Keratinocyte (primary cell): ENCODE measurements at regions not wholly inside any gene's neighbourhood (a gene's known extent, or its start where the extent isn't known, plus 50 kb on each side); places are given as distances from the start of the nearest gene placed in this dataset.

Experiments used
- DNase-seq: peaks from one replicate; pipeline ENCODE4 v3.0.0-alpha.2; 2011; ENCODE audit warnings: low read depth, missing footprints, low spot score
- FAIRE-seq: peaks from 2 replicates; lab custom pipeline; 2011; peaks lifted over from hg19 to GRCh38; lab: Jason Lieb, UNC
- H2AFZ ChIP-seq: 2 replicates; pipeline ENCODE4 v1.6.0; 2012; ENCODE audit warnings: low read length, control low read depth, inconsistent platforms; ENCODE audit not compliant: control insufficient read depth
- H3K27ac ChIP-seq: 2 replicates; pipeline ENCODE4 v1.5.1; 2011; ENCODE audit warnings: low read length; ENCODE audit not compliant: control insufficient read depth, insufficient read depth
- H3K27me3 ChIP-seq: 3 replicates; pipeline ENCODE4 v1.6.0; 2011; ENCODE audit warnings: low read length; ENCODE audit not compliant: control insufficient read depth, insufficient read depth; ENCODE audit errors: extremely low read depth
- H3K36me3 ChIP-seq, 2 experiments: 2 replicates in 1 of 2; 3 replicates in 1 of 2; pipeline ENCODE4 v1.5.1; 2011; ENCODE audit warnings: low read length in 2 of 2, mild to moderate bottlenecking in 1 of 2; ENCODE audit not compliant: control insufficient read depth in 2 of 2, insufficient read depth in 2 of 2; ENCODE audit errors: extremely low read depth in 1 of 2
- H3K4me1 ChIP-seq: 3 replicates; pipeline ENCODE4 v1.5.1; 2011; ENCODE audit warnings: low read length; ENCODE audit not compliant: control insufficient read depth, insufficient read depth; ENCODE audit errors: extremely low read depth
- H3K4me2 ChIP-seq: 3 replicates; pipeline ENCODE4 v1.6.0; 2011; ENCODE audit warnings: low read depth, low read length; ENCODE audit not compliant: control insufficient read depth, insufficient read depth; ENCODE audit errors: extremely low read depth
- H3K4me3 ChIP-seq, 3 experiments: fragments of 200-600 bp in 1 of 3; sonication (generic) in 1 of 3; 2 replicates in 2 of 3; 3 replicates in 1 of 3; pipeline ENCODE4 v1.5.1; 2011 to 2016; ENCODE audit warnings: low read length in 3 of 3, mild to moderate bottlenecking in 3 of 3, control low read depth in 2 of 3, inconsistent platforms in 1 of 3, low read depth in 1 of 3, mixed read lengths in 1 of 3, mixed run types in 1 of 3, moderate library complexity in 1 of 3; ENCODE audit not compliant: control insufficient read depth in 2 of 3, insufficient read depth in 2 of 3; ENCODE audit errors: extremely low read depth in 1 of 3
- H3K79me2 ChIP-seq: 2 replicates; pipeline ENCODE4 v1.6.0; 2012; ENCODE audit warnings: low read length; ENCODE audit not compliant: control insufficient read depth, insufficient read depth
- H3K9ac ChIP-seq: 3 replicates; pipeline ENCODE4 v1.6.0; 2011; ENCODE audit warnings: low read length; ENCODE audit not compliant: control insufficient read depth, insufficient read depth; ENCODE audit errors: extremely low read depth
- H3K9me1 ChIP-seq: 3 replicates; pipeline ENCODE4 v1.6.0; 2011; ENCODE audit warnings: low read length; ENCODE audit not compliant: control insufficient read depth, insufficient read depth; ENCODE audit errors: extremely low read depth
- H3K9me3 ChIP-seq: 2 replicates; pipeline ENCODE4 v1.5.1; 2012; ENCODE audit warnings: low read depth, low read length; ENCODE audit not compliant: control insufficient read depth
- H4K20me1 ChIP-seq: 3 replicates; pipeline ENCODE4 v1.6.0; 2011; ENCODE audit warnings: low read length; ENCODE audit not compliant: control insufficient read depth, insufficient read depth; ENCODE audit errors: extremely low read depth
- CTCF ChIP-seq, 3 experiments: IDR thresholded peaks in 1 of 3; conservative IDR thresholded peaks in 1 of 3; optimal IDR thresholded peaks in 1 of 3; 2 replicates in 2 of 3; 3 replicates in 1 of 3; pipeline versions ENCODE3 to v1.5.1; 2011; ENCODE audit warnings: low read length in 3 of 3, mild to moderate bottlenecking in 3 of 3, moderate library complexity in 2 of 3, control low read depth in 1 of 3, inconsistent platforms in 1 of 3; ENCODE audit not compliant: insufficient read depth in 2 of 3; ENCODE audit errors: extremely low read depth in 1 of 3
- EZH2 ChIP-seq: IDR thresholded peaks from one replicate; pipeline ENCODE4 v1.6.1; 2012; ENCODE audit warnings: inconsistent platforms, mild to moderate bottlenecking, low read length, moderate library complexity
- dilution Hi-C: fragments of 300-500 bp; cut with MboI; formaldehyde crosslinking; loops from one replicate; pipeline ENCODE4 v1.7.0; 2020; ENCODE audit warnings: low sequenced_read_pairs; ENCODE audit not compliant: extremely low pct_ligation_motif_present

GRCh38 chr13:58566176-58566575 is 934.6 kb downstream of the PCDH17 start:
- H3K9me1 ChIP-seq: no peaks in the 10 kb centered on the region
- H3K9me3 ChIP-seq: no peaks in the 10 kb centered on the region
- FAIRE-seq (no peak), DNase-seq (no peak)
- no peak overlapping the region for H3K4me2 ChIP-seq
- TF ChIP-seq EZH2 (no peak), CTCF (optimal IDR thresholded peaks at IDR 0.05 in 1 of 3, IDR thresholded peaks at IDR 0.05 in 1 of 3, conservative IDR thresholded peaks at IDR 0.05 in 1 of 3; ENCODE audit: extremely low read depth in 1 of 3, insufficient read depth in 2 of 3, low read length in 3 of 3) (no peak)
- H3K79me2 ChIP-seq: no peaks in the 10 kb centered on the region
- no peaks in the 10 kb centered on the region for H3K27me3 ChIP-seq
- no peak overlapping the region for H2AFZ ChIP-seq
- dilution Hi-C loops: no loop called here
- H3K4me3 ChIP-seq: no peak overlapping the region
- no peak overlapping the region for H3K27ac ChIP-seq
- H3K4me1 ChIP-seq: no peaks in the 10 kb centered on the region
- H4K20me1 ChIP-seq: no peaks in the 10 kb centered on the region
- H3K9ac ChIP-seq: no peak overlapping the region
- no peaks in the 10 kb centered on the region for H3K36me3 ChIP-seq

GRCh38 chr13:58573743-58574142 is 942.2 kb downstream of the PCDH17 start:
- Histone ChIP-seq H4K20me1 (no peaks in the 10 kb centered on the region), H3K4me3 (no peak overlapping the region), H3K4me2 (no peak overlapping the region), H3K27me3 (no peaks in the 10 kb centered on the region), H3K36me3 (no peaks in the 10 kb centered on the region), H3K79me2 (no peaks in the 10 kb centered on the region), H3K9me3 (no peaks in the 10 kb centered on the region), H3K9me1 (no peaks in the 10 kb centered on the region), H3K4me1 (no peaks in the 10 kb centered on the region), H2AFZ (no peak overlapping the region), H3K27ac (no peak overlapping the region), H3K9ac (no peak overlapping the region)
- TF ChIP-seq EZH2: no peak
- TF ChIP-seq CTCF (optimal IDR thresholded peaks at IDR 0.05 in 1 of 3, IDR thresholded peaks at IDR 0.05 in 1 of 3, conservative IDR thresholded peaks at IDR 0.05 in 1 of 3; ENCODE audit: extremely low read depth in 1 of 3, insufficient read depth in 2 of 3, low read length in 3 of 3): no peak
- DNase-seq (no peak), FAIRE-seq (no peak)
- dilution Hi-C loops: no loop called here
